GM18909 (cell line): ENCODE measurements at regions not wholly inside any gene's neighbourhood (a gene's known extent, or its start where the extent isn't known, plus 50 kb on each side); places are given as distances from the start of the nearest gene placed in this dataset.
"Not testable (repeated sequence)": the region's sequence is repeated elsewhere in the genome, so short reads cannot be mapped to it uniquely, and the experiment has no call there.

Source experiments
- ATAC-seq: cut with Tn5 transposase; IDR thresholded peaks from one replicate; pipeline ENCODE4 v1.9.1; 2021; ENCODE audit warnings: mild to moderate bottlenecking; ENCODE audit not compliant: unreplicated experiment, poor library complexity

GRCh38 chr6:12537389-12537788, 179.2 kb upstream of the PHACTR1 start:
- ATAC-seq: no peak

- ATAC-seq: no peak
Observed at GRCh38 chr6:12538881-12539357, 177.6 kb upstream of the PHACTR1 start.

GRCh38 chr6:12542319-12543115, 174.1 kb upstream of the PHACTR1 start:
- not testable (repeated sequence) for ATAC-seq

GRCh38 chr6:12543953-12544352, 172.6 kb upstream of the PHACTR1 start:
- no peak for ATAC-seq

- ATAC-seq: no peak
Observed at GRCh38 chr6:12544821-12545565, 171.6 kb upstream of the PHACTR1 start.

DNA sequence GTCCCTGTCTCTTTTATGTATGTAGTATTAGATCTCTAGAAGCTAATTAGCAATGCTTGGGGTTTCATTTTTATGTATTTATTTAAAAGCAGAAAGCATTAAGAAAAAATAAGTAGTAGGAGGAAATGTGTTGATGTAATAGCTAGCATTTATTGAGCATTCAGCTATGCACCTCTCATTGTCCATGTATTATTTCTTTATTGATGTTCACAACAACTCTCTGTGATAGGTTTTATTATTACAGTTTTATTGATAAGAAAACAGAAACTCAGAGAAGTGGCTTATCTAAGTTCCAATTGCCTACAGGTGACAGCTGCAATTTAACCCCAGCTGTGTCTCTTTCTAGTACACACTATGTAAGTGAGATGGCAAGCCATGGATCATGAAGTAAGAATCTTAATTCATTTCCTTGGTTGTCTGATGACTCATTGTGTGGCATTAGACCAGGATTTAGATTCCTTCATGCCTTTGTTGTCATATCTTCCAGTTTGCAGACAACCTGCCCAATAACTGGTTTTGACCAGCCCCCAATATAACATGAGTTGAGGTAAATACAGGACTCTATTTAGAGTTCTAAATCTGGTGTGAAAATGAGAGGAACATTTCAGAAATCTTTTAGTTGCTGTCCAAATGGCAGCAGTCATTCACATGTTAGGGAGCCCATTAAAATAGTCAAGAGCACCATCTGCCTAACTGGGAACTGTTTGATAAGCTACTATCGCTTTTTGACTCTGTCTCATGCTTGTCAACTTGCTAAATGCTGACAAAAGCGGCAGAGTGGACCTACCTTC, 170.8 kb upstream of the PHACTR1 start:
- no peak for ATAC-seq

DNA sequence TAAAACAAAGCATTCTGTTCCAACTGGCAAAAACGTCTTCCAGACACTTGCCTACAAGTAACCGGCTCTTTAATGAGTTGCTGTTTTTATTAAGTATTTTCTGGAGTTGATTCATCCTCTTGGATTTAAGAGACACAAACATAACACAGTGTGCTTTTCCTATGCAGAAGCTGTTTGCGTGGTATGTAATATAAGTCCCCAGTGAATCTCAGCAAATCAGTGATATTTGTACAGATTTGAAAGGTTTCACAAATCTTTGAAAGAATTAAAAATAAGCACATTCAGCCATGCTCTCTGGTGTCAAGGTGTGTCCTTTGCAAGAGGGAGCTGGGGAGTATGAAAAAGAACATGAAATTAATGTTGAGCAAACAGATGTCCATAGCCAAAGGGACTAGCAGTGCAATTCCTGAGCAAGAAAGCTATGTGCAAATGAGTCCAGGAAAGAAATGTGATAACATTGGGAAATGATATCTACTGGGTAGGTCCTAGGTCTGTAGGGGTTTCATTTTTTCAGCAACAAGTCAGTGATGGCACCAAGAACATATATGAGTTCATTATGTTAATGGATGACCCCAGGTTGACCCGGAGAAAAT, 170.1 kb upstream of the PHACTR1 start:
- no peak for ATAC-seq

GRCh38 chr6:12548526-12548925, 168.0 kb upstream of the PHACTR1 start:
- no peak for ATAC-seq

- ATAC-seq: not testable (repeated sequence)
Observed at GRCh38 chr6:12549445-12549844, 167.1 kb upstream of the PHACTR1 start.

DNA sequence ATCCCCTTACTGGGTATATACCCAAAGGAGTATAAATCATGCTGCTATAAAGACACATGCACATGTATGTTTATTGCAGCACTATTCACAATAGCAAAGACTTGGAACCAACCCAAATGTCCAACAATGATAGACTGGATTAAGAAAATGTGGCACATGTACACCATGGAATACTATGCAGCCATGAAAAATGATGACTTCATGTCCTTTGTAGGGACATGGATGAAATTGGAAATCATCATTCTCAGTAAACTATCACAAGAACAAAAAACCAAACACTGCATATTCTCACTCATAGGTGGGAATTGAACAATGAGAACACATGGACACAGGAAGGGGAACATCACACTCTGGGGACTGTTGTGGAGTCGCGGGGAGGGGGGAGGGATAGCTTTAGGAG, 161.7 kb upstream of the PHACTR1 start:
- not testable (repeated sequence) for ATAC-seq

- no peak for ATAC-seq
Observed at GRCh38 chr6:12555267-12555666, 161.3 kb upstream of the PHACTR1 start.

DNA sequence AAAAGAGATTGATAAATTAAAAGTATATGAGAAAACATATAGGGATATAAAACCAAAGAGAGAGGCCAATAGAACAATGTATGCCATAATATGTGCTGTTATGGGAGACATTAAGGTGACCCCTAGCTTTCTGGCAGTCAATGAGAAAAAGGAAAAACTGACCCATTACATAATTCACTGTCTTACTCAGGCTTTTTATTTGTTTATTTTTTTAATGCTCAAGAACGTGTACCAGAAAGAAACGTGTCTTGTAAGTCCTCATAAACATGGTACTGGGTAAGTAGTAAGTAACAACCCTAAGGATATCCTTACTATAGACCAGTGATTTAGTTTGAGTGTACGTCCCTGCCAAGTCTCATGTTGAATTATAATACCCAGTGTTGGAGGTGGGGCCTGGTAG, 160.8 kb upstream of the PHACTR1 start:
- ATAC-seq: no peak

- no peak for ATAC-seq
Observed at GRCh38 chr6:12557765-12558164, 158.8 kb upstream of the PHACTR1 start.

- no peak for ATAC-seq
Observed at GRCh38 chr6:12560315-12560714, 156.3 kb upstream of the PHACTR1 start.

GRCh38 chr6:12566618-12567123, 149.9 kb upstream of the PHACTR1 start:
- ATAC-seq: no peak

DNA sequence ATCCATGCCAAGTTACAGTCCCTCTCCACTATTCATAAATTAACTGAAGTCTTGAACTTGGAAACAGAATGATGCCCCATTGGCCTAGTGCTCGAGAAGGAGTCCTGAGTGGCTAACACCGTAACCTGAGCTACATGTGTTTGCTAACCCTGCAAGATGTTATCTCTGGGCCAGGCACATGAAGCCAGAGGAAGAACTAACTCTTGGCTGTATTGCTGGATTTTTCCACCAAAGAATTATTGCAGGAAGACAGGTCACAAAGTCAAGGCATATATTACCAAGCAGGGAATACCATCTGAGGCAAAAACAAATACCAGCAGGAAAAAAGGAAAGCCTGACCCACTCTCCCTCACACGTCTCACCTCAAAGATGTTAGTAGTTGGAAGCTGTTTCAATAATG, 148.9 kb upstream of the PHACTR1 start:
- ATAC-seq: no peak

DNA sequence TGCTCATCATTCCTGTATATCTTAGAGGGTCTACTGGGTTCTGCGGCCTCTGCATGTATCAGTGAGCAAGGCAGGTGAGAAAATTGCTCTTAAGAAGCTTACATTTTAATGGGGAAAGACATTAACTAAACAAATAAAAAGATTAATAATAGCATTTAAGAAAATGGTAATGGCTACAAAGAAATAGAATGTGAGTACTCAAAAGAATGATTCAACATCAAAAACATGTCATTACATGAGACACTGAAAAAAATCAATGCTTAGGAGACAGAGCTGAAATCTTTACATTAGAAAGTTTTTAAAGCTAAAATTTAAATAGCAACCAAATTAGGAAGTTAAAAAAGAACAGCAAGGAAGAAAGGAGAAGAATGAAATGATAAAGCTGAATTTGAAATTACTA, 146.9 kb upstream of the PHACTR1 start:
- ATAC-seq: no peak

- ATAC-seq: no peak
Observed at GRCh38 chr6:12570461-12571030, 146.0 kb upstream of the PHACTR1 start.

- ATAC-seq: no peak
Observed at GRCh38 chr6:12572896-12573827, 143.4 kb upstream of the PHACTR1 start.
